Glomerular visceral epithelial cell (primary cell): ENCODE measurements at regions not wholly inside any gene's neighbourhood (a gene's known extent, or its start where the extent isn't known, plus 50 kb on each side); places are given as distances from the start of the nearest gene placed in this dataset.
A peak's percentile ranks its signal among the peaks of the same experiment; 100 is the strongest.

Source experiments
- DNase-seq: peaks from one replicate; pipeline ENCODE4 v3.0.0-alpha.2; 2016; ENCODE audit errors: extremely low spot score

GRCh38 chr21:16476056-16476825, 746.5 kb downstream of the USP25 start:
- DNase-seq: no peak

GRCh38 chr21:16488042-16488441, 758.3 kb downstream of the USP25 start:
- no peak for DNase-seq

GRCh38 chr21:16492356-16492755, 762.6 kb downstream of the USP25 start:
- DNase-seq: no peak

GRCh38 chr21:16492892-16493291, 763.1 kb downstream of the USP25 start:
- DNase-seq: no peak

- no peak for DNase-seq
Measured at GRCh38 chr21:16496609-16497008, 766.8 kb downstream of the USP25 start.

- DNase-seq: no peak
Measured at GRCh38 chr21:16500271-16500670, 770.5 kb downstream of the USP25 start.

- DNase-seq: no peak
Measured at GRCh38 chr21:16502273-16502672, 772.5 kb downstream of the USP25 start.

GRCh38 chr21:16502897-16503296, 773.1 kb downstream of the USP25 start:
- no peak for DNase-seq

GRCh38 chr21:16504281-16504680, 774.5 kb downstream of the USP25 start:
- no peak for DNase-seq

GRCh38 chr21:16504766-16505165, 775.0 kb downstream of the USP25 start:
- no peak for DNase-seq

GRCh38 chr21:16509476-16509875, 779.7 kb downstream of the USP25 start:
- DNase-seq: no peak

- DNase-seq: no peak
Measured at GRCh38 chr21:16514316-16514715, 784.5 kb downstream of the USP25 start.

- DNase-seq: no peak
Measured at GRCh38 chr21:16517383-16517782, 787.6 kb downstream of the USP25 start.

GRCh38 chr21:16519036-16519435, 789.3 kb downstream of the USP25 start:
- no peak for DNase-seq

GRCh38 chr21:16519644-16520043, 789.9 kb downstream of the USP25 start:
- DNase-seq: no peak

- DNase-seq: no peak
Measured at GRCh38 chr21:16522548-16522947, 792.8 kb downstream of the USP25 start.

- no peak for DNase-seq
Measured at GRCh38 chr21:16530656-16531055, 800.9 kb downstream of the USP25 start.

- DNase-seq: no peak
Measured at GRCh38 chr21:16532840-16533239, 803.1 kb downstream of the USP25 start.

GRCh38 chr21:16533692-16534407, 804.1 kb downstream of the USP25 start:
- DNase-seq: no peak

GRCh38 chr21:16534408-16535101, 804.8 kb downstream of the USP25 start:
- no peak for DNase-seq

- peak; percentile 68 for DNase-seq
Measured at GRCh38 chr21:16535102-16535422, 805.3 kb downstream of the USP25 start.

GRCh38 chr21:16535626-16536025, 805.8 kb downstream of the USP25 start:
- no peak for DNase-seq

GRCh38 chr21:16536140-16536539, 806.4 kb downstream of the USP25 start:
- no peak for DNase-seq
